IPS-NIHi11 (cell line): ENCODE measurements at regions not wholly inside any gene's neighbourhood (a gene's known extent, or its start where the extent isn't known, plus 50 kb on each side); places are given as distances from the start of the nearest gene placed in this dataset.
A peak's percentile ranks its signal among the peaks of the same experiment; 100 is the strongest.

Experiments
- DNase-seq: peaks from one replicate; pipeline ENCODE4 v3.0.0; 2012; ENCODE audit warnings: mixed read lengths, low spot score

- DNase-seq = no peak
Observed at GRCh38 chr3:103904991-103905390, 1461.7 kb upstream of the ALCAM start.

- DNase-seq = no peak
Observed at GRCh38 chr3:103906304-103906703, 1460.4 kb upstream of the ALCAM start.

GRCh38 chr3:103906808-103907207 lies 1459.9 kb upstream of the ALCAM start:
- DNase-seq = no peak

- no peak for DNase-seq
Observed at GRCh38 chr3:103907567-103907966, 1459.1 kb upstream of the ALCAM start.

GRCh38 chr3:103909395-103909794 lies 1457.3 kb upstream of the ALCAM start:
- DNase-seq = no peak

GRCh38 chr3:103918336-103918735 lies 1448.4 kb upstream of the ALCAM start:
- DNase-seq = no peak

GRCh38 chr3:103919327-103919726 lies 1447.4 kb upstream of the ALCAM start:
- no peak for DNase-seq

GRCh38 chr3:103923907-103924306 lies 1442.8 kb upstream of the ALCAM start:
- DNase-seq = no peak

GRCh38 chr3:103924544-103924943 lies 1442.2 kb upstream of the ALCAM start:
- no peak for DNase-seq

- no peak for DNase-seq
Observed at GRCh38 chr3:103926936-103927335, 1439.8 kb upstream of the ALCAM start.

- DNase-seq = no peak
Observed at GRCh38 chr3:103927896-103928295, 1438.8 kb upstream of the ALCAM start.

- DNase-seq = no peak
Observed at GRCh38 chr3:103937094-103937493, 1429.6 kb upstream of the ALCAM start.

GRCh38 chr3:103947062-103947461 lies 1419.6 kb upstream of the ALCAM start:
- DNase-seq = no peak

GRCh38 chr3:103949693-103950092 lies 1417.0 kb upstream of the ALCAM start:
- DNase-seq = no peak

- no peak for DNase-seq
Observed at GRCh38 chr3:103950676-103951075, 1416.0 kb upstream of the ALCAM start.

GRCh38 chr3:103953796-103954195 lies 1412.9 kb upstream of the ALCAM start:
- DNase-seq = no peak

GRCh38 chr3:103960819-103961218 lies 1405.9 kb upstream of the ALCAM start:
- DNase-seq = no peak

- peak; percentile 11 for DNase-seq
Observed at GRCh38 chr3:103963599-103963998, 1403.1 kb upstream of the ALCAM start.

GRCh38 chr3:103965764-103966163 lies 1400.9 kb upstream of the ALCAM start:
- DNase-seq = no peak

GRCh38 chr3:103966749-103967148 lies 1400.0 kb upstream of the ALCAM start:
- DNase-seq = no peak

GRCh38 chr3:103968131-103968530 lies 1398.6 kb upstream of the ALCAM start:
- DNase-seq = no peak

GRCh38 chr3:103968751-103969150 lies 1398.0 kb upstream of the ALCAM start:
- DNase-seq = no peak

- no peak for DNase-seq
Observed at GRCh38 chr3:103976931-103977339, 1389.8 kb upstream of the ALCAM start.

GRCh38 chr3:103977417-103977816 lies 1389.3 kb upstream of the ALCAM start:
- no peak for DNase-seq
